ENCODE measurements at regions not wholly inside any gene's neighbourhood (a gene's known extent, or its start where the extent isn't known, plus 50 kb on each side); places are given as distances from the start of the nearest gene placed in this dataset.

DNA sequence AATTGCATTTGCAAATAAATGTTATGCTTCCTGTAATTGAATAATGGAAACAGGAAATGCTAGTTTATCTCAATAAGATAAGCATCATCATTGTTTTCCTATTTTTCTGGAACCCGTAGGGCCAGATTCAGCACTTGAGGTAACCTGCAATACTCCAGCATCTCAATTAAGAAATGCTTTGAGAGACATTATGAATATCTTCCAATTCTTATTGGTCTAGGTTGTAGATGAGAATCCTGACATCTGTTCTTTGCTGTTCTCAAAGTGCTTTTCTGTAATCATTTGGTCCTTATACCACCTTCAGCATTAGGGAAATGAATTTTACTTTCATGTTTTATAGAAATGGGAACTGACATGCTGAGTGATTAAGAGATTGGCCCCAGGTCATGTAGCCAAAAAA, 428.3 kb downstream of the CBLN4 start:
- Histone ChIP-seq H3K4me3 (no peak overlapping the region), H3K27ac (ENCODE audit: control insufficient read depth, insufficient read depth) (no peak overlapping the region), H3K4me1 (ENCODE audit: control insufficient read depth, insufficient read depth, low read length) (no peaks in the 10 kb centered on the region), H3K79me2 (ENCODE audit: control insufficient read depth, insufficient read depth, low read length) (no peaks in the 10 kb centered on the region), H3K9ac (ENCODE audit: control insufficient read depth, insufficient read depth, low read length) (no peak overlapping the region), H3K27me3 (replicated peaks in 1 of 2; ENCODE audit: control insufficient read depth in 2 of 2, insufficient read depth in 2 of 2, low read length in 1 of 2) (no peaks in the 10 kb centered on the region), H3K9me3 (replicated peaks; ENCODE audit: control insufficient read depth, insufficient read depth, low read length) (no peaks in the 10 kb centered on the region), H2AFZ (ENCODE audit: control insufficient read depth, low read depth, low read length) (no peak overlapping the region), H3K36me3 (ENCODE audit: control insufficient read depth in 2 of 2, insufficient read depth in 2 of 2, low read length in 1 of 2) (no peaks in the 10 kb centered on the region), H3K4me2 (ENCODE audit: control insufficient read depth, insufficient read depth) (no peak overlapping the region), H4K20me1 (ENCODE audit: control insufficient read depth, insufficient read depth) (no peaks in the 10 kb centered on the region)
- SMC1A ChIA-PET (ENCODE audit: uncharacterized antibody, unreplicated experiment) = no interaction called here
- TF ChIP-seq NFXL1 (IDR thresholded peaks at IDR 0.05; ENCODE audit: borderline replicate concordance) = peak; percentile 43; the same call in 1 of the 2 replicates
- no peak for TF ChIP-seq NFYB (IDR thresholded peaks at IDR 0.05; ENCODE audit: insufficient read depth, low read depth, low read length)
- in situ Hi-C loops (cut with MboI) = no loop called here
- intact Hi-C loops (cut with micrococcal nuclease; ENCODE audit: unreplicated experiment) = no loop called here
- WGBS (ENCODE audit: insufficient coverage, insufficient replicate concordance, low lambda C conversion rate, missing lambda C conversion rate) = 0% methylated on average over 1 of the region's 1 CpG
- BruUV-seq (replicated peaks) = no TSS peak
- POLR2A ChIA-PET = no interaction called here
- ATAC-seq (no peak), DNase-seq (ENCODE audit: low read depth, low spot score) (no peak), FAIRE-seq (no peak)
- RAD21 ChIA-PET (ENCODE audit: unreplicated experiment) = no interaction called here
- CTCF ChIA-PET = interaction anchor here (0.7 kb wide), 1 partner anchor 291 kb away, joined by 3 read pairs; no protein-coding TSS in a partner anchor

- in situ Hi-C loops (cut with MboI) = no loop called here
- POLR2A ChIA-PET = no interaction called here
- intact Hi-C loops (cut with micrococcal nuclease; ENCODE audit: unreplicated experiment) = no loop called here
- SMC1A ChIA-PET (ENCODE audit: uncharacterized antibody, unreplicated experiment) = no interaction called here
- RAD21 ChIA-PET (ENCODE audit: unreplicated experiment) = no interaction called here
- DNase-seq (ENCODE audit: low read depth, low spot score) (no peak), ATAC-seq (no peak), FAIRE-seq (no peak)
- Histone ChIP-seq H3K4me3 (no peak overlapping the region), H3K4me2 (ENCODE audit: control insufficient read depth, insufficient read depth) (no peak overlapping the region), H3K9me3 (replicated peaks; ENCODE audit: control insufficient read depth, insufficient read depth, low read length) (no peaks in the 10 kb centered on the region; the same call in 2 of the 3 replicates), H4K20me1 (ENCODE audit: control insufficient read depth, insufficient read depth) (no peaks in the 10 kb centered on the region), H3K4me1 (ENCODE audit: control insufficient read depth, insufficient read depth, low read length) (no peaks in the 10 kb centered on the region), H3K79me2 (ENCODE audit: control insufficient read depth, insufficient read depth, low read length) (no peaks in the 10 kb centered on the region), H2AFZ (ENCODE audit: control insufficient read depth, low read depth, low read length) (no peak overlapping the region), H3K27ac (ENCODE audit: control insufficient read depth, insufficient read depth) (no peak overlapping the region), H3K27me3 (replicated peaks in 1 of 2; ENCODE audit: control insufficient read depth in 2 of 2, insufficient read depth in 2 of 2, low read length in 1 of 2) (no peaks in the 10 kb centered on the region), H3K36me3 (ENCODE audit: control insufficient read depth in 2 of 2, insufficient read depth in 2 of 2, low read length in 1 of 2) (no peaks in the 10 kb centered on the region), H3K9ac (ENCODE audit: control insufficient read depth, insufficient read depth, low read length) (no peak overlapping the region)
- 64% methylated on average over 3 of the region's 3 CpGs for WGBS (ENCODE audit: insufficient coverage, insufficient replicate concordance, low lambda C conversion rate, missing lambda C conversion rate)
- no peak for TF ChIP-seq KAT2A (conservative IDR thresholded peaks at IDR 0.05; ENCODE audit: control insufficient read depth, low read depth, low read length)
- no peak for TF ChIP-seq BACH1 (IDR thresholded peaks at IDR 0.05; ENCODE audit: borderline replicate concordance)
- TF ChIP-seq YY1 (IDR thresholded peaks at IDR 0.05; ENCODE audit: low read depth, low read length) = no peak
- TF ChIP-seq USF2 (IDR thresholded peaks at IDR 0.05; ENCODE audit: borderline replicate concordance, low read depth, low read length) = no peak
- no peak for TF ChIP-seq RFX5 (IDR thresholded peaks at IDR 0.05; ENCODE audit: low read depth, low read length)
- TF ChIP-seq MYB (IDR thresholded peaks at IDR 0.05; ENCODE audit: borderline replicate concordance, low read depth, low read length) = no peak
- TF ChIP-seq LARP7 (IDR thresholded peaks at IDR 0.05) = no peak
- TF ChIP-seq SUPT20H (IDR thresholded peaks at IDR 0.05; ENCODE audit: borderline replicate concordance, control insufficient read depth, low read depth, low read length) = no peak
- TF ChIP-seq ZSCAN29 (IDR thresholded peaks at IDR 0.05) = no peak
- TF ChIP-seq CBFB (IDR thresholded peaks at IDR 0.05; ENCODE audit: low read depth) = no peak
- TF ChIP-seq MYC (IDR thresholded peaks at IDR 0.05; ENCODE audit: insufficient read depth, insufficient read length, insufficient replicate concordance, low read length, severe bottlenecking) = no peak
- no peak for TF ChIP-seq ATF2 (IDR thresholded peaks at IDR 0.05; ENCODE audit: low read length)
- no peak for TF ChIP-seq ZNF24 (IDR thresholded peaks at IDR 0.05)
- BruUV-seq (replicated peaks) = no TSS peak
- CTCF ChIA-PET = no interaction called here
These were observed 436.2 kb downstream of the CBLN4 start for GRCh38 chr20:55569084-55569483.

Measured in GM12878 (cell line).